ENCODE measurements at regions not wholly inside any gene's neighbourhood (a gene's known extent, or its start where the extent isn't known, plus 50 kb on each side); places are given as distances from the start of the nearest gene placed in this dataset.

- no peak for TF ChIP-seq CTCF (IDR thresholded peaks at IDR 0.05; ENCODE audit: low read depth, low read length)
- H3K4me3 ChIP-seq (ENCODE audit: low read depth, low read length) = no peak overlapping the region
Observed at GRCh38 chr1:216884614-216885229, 161.5 kb upstream of the ESRRG start.

GRCh38 chr1:216883518-216883917 is 160.3 kb upstream of the ESRRG start:
- TF ChIP-seq CTCF (IDR thresholded peaks at IDR 0.05; ENCODE audit: low read depth, low read length) = no peak
- H3K4me3 ChIP-seq (ENCODE audit: low read depth, low read length) = no peak overlapping the region

- no peak for TF ChIP-seq CTCF (IDR thresholded peaks at IDR 0.05; ENCODE audit: low read depth, low read length)
- H3K4me3 ChIP-seq (ENCODE audit: low read depth, low read length) = no peak overlapping the region
Observed at GRCh38 chr1:216881695-216882094, 158.5 kb upstream of the ESRRG start.

GRCh38 chr1:216866714-216867113 is 143.5 kb upstream of the ESRRG start:
- H3K4me3 ChIP-seq (ENCODE audit: low read depth, low read length) = no peak overlapping the region
- no peak for TF ChIP-seq CTCF (IDR thresholded peaks at IDR 0.05; ENCODE audit: low read depth, low read length)

- no peak overlapping the region for H3K4me3 ChIP-seq (ENCODE audit: low read depth, low read length)
- TF ChIP-seq CTCF (IDR thresholded peaks at IDR 0.05; ENCODE audit: low read depth, low read length) = no peak
Observed at GRCh38 chr1:216855810-216856209, 132.6 kb upstream of the ESRRG start.

- TF ChIP-seq CTCF (IDR thresholded peaks at IDR 0.05; ENCODE audit: low read depth, low read length) = no peak
- no peak overlapping the region for H3K4me3 ChIP-seq (ENCODE audit: low read depth, low read length)
Observed at GRCh38 chr1:216854836-216855484, 131.7 kb upstream of the ESRRG start.

GRCh38 chr1:216851073-216851472 is 127.8 kb upstream of the ESRRG start:
- H3K4me3 ChIP-seq (ENCODE audit: low read depth, low read length) = no peak overlapping the region
- no peak for TF ChIP-seq CTCF (IDR thresholded peaks at IDR 0.05; ENCODE audit: low read depth, low read length)

Data from WI38 (cell line).